HG03558 (cell line): ENCODE measurements at regions not wholly inside any gene's neighbourhood (a gene's known extent, or its start where the extent isn't known, plus 50 kb on each side); places are given as distances from the start of the nearest gene placed in this dataset.
"Not testable (repeated sequence)": the region's sequence is repeated elsewhere in the genome, so short reads cannot be mapped to it uniquely, and the experiment has no call there.

Source experiments
- ATAC-seq: cut with Tn5 transposase; IDR thresholded peaks from one replicate; pipeline ENCODE4 v1.9.1; 2021; ENCODE audit warnings: moderate number of reproducible peaks; ENCODE audit not compliant: unreplicated experiment; ENCODE audit errors: extremely low read depth

DNA sequence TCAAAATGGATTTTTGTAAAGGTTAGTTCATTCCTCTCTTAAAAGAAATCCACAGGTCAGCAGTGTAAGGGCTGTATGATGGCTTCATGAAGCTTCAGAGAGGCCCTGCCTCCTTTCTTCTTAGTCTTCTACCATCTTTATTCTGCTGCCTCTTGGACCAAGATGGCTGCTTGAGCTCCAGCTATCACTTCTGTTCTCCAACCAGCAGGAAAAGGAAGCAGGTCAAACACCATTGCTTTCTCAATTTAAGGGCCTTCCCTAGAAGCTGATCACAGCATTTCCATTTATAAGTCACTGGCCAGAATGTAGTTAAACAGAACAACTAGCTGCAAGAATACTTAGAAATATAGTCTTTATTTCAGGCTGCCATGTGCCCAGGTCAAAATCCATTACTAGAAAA lies 336.8 kb upstream of the KLF3 start:
- ATAC-seq: no peak

DNA sequence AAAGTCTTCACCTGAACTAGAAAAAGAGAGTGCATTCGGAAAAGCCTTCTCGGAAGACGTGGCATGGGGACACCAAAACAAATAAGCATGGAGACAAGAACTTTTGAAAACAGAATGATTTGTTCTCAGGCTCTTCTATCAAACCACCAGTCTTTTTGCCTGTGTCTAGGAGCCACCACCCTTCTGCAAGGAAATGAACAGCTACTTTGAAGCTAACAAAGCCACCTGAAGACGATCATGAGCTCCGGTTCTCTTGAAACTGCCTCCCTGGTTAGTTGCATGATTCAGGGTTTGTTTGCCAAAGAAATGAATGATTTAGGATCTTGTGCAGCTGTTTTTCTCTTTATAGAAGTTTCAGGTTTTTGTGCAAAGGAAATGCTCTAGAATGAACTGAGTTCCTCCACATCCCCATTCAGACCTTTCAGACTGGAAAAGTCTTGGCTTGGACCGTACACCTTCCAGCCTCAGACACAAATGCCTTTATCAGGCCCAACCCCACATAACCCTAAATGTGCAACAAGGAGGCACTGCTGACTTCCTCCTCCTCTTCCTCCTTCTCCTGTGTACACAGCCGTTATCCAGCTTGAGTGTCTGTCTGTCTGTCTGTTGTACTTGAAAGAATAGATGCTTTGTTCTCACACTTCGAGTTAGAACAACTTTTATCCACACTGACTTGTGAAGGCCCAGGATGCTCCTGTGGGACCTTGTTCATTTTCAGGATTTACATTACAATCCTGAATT lies 334.8 kb upstream of the KLF3 start:
- ATAC-seq: no peak

DNA sequence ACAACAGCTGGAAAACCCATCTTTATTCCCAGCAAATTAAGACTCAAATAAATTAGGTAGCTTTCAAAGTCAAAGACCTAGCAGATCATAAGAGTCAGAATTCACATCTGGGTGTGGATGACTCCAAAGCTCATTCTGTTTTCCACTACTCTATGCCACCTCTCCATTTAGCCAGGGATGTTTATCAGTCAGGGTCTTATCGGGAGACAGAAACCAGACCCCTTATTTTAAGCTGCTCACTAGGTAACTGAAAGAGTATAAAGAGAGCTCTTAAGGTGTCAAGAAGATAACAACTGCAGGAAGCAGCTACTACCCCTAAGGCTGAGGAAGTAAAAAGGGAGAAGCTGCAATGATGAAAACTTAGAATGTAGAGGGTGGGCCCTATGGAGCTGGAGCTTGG lies 333.7 kb upstream of the KLF3 start:
- no peak for ATAC-seq

GRCh38 chr4:38330936-38331335 lies 333.1 kb upstream of the KLF3 start:
- ATAC-seq: no peak

GRCh38 chr4:38332699-38333098 lies 331.3 kb upstream of the KLF3 start:
- ATAC-seq: no peak

- no peak for ATAC-seq
Measured at GRCh38 chr4:38333219-38333618, 330.8 kb upstream of the KLF3 start.

DNA sequence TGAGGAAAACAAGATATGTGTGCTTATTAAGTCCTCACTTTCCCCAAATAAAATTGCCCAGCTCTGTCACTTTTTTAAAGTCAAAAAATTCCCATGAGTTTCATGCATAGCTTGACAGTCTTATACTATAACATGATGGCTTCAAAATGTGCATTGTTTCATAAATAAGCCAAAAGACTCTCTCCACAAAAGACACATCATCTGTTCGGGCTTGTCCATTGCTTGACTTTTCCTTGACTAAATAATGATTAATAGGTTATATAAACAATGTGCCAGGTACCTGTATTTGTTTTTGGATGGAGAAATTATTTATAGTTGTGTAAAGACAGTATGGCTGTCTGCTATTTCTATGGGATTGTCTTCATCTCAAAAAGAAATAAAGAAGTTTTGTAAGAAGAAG lies 329.2 kb upstream of the KLF3 start:
- ATAC-seq: no peak

GRCh38 chr4:38338939-38339338 lies 325.1 kb upstream of the KLF3 start:
- ATAC-seq: not testable (repeated sequence)

DNA sequence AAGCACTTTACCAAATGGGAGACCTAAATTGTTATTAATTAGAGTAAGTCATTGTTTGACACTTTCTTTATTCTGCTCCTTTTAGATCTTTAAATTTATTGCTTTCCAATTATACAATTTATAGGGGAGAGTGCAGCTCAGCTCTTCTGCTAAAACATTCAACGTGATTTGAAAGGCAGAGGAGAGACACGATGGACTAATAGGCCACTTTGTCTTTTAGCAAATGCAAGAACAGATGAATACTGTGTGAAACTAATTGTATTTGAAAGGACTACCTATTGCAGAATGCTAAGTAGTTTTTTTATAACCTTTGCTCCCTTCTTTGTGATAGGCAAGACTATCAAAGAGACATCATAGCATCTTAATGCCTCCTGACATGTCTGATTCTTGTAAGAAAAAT lies 320.4 kb upstream of the KLF3 start:
- no peak for ATAC-seq

DNA sequence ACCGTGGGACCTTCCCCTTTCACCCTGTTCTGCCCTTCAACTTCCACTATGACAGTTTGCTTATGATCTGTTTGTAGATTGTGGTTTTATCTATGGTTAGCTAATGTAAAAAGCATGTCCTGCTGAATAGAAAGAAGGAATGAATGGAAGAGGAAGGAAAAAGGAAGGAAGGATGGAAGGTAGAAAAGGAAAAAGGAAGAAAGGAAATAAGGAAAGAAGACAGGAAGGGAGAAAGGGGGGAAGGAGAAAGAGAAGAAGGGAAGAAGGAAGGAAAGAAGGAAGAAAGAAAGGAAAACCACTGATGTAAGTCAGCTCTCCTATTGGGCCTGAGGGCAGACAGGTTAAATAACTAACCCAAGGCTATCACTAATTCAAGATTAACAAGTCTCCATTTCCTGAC lies 319.1 kb upstream of the KLF3 start:
- no peak for ATAC-seq

DNA sequence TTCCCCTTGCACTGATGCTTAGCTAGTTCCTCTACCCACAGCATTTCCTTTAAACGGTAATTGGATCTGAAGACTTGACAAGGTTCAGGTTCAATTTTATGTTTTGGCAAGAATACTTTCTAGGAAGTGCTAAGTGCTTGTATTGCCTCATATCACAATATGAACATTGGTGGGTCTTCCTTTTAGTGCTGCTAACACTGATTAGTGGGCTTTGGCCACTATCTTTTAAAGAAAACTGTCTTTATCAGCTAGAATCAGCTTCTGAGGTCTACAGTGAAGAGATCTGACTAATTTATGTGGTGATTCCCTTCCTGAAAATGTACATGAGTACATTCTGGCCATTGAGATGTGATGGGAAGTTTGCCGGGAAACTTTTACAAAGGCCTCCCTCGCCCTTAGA lies 316.7 kb upstream of the KLF3 start:
- no peak for ATAC-seq

DNA sequence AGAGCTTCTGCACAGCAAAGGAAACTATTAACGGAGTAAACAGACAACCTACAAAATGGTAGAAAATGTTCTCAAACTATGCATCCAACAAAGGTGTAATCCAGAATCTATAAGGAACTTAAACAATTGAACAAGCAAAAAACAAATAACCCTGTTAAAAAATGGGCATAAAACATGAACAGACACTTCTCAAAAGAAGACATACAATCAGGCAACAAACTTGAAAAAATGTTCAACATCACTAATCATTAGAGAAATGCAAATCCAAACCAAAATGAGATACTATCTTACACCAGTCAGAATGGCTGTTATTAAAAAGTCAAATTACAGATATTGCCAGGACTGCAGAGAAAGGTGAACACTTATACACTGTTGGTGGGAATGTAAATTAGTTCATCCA lies 309.6 kb upstream of the KLF3 start:
- no peak for ATAC-seq

DNA sequence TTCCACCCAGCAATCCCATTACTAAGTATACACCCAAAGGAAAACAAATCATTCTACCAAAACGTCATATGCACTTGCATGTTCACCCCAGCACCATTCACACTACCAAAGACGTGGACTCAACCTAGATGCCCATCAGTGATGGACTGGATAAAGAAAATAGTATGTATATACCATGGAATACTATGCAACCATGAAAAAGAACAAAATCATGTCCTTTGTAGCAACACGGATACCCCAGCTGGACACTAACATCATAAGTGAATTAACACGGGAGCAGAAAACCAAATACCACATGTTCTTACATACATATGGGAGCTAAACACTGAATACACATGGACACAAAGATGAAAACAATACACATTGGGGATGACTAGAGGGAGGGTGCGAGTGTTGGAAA lies 309.1 kb upstream of the KLF3 start:
- ATAC-seq: no peak

- no peak for ATAC-seq
Measured at GRCh38 chr4:38356686-38357085, 307.3 kb upstream of the KLF3 start.

DNA sequence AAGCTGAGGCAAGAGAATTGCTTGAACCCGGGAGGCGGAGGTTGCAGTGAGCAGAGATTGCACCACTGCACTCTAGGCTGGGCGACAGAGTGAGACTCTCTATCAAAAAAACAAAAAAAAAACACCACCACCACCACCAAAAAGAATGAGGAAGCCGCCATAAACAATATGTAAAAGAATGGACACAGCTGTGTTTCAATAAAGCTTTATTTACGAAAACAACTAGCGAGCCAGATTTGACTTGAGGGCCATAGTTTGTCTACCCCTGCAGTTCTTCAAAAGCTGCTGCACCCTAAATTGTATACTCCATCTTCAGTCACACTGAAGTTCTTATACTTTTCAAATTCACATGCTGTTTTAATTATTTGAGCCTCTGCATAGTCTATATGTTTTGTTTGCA lies 306.5 kb upstream of the KLF3 start:
- no peak for ATAC-seq

- ATAC-seq: no peak
Measured at GRCh38 chr4:38359113-38359512, 304.9 kb upstream of the KLF3 start.

DNA sequence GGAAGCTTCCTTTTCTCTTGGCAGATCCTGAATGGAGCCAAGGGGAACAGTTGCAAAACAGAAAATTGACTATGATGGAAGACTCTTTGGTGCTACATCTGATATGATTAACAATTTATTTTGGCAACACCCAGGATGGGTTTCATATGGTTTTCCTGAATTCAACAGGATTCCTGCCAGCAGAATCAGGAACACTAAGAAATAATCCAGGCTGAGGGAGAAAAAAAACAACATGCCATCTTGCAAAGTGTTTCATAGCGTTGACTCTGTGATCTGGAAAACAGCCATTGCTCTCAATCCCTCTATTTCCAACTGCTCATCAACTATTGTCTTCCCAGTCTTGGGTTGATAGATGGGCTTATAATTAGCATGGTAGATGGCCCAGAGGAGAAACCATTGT lies 303.8 kb upstream of the KLF3 start:
- no peak for ATAC-seq

- ATAC-seq: no peak
Measured at GRCh38 chr4:38364383-38364963, 299.5 kb upstream of the KLF3 start.

DNA sequence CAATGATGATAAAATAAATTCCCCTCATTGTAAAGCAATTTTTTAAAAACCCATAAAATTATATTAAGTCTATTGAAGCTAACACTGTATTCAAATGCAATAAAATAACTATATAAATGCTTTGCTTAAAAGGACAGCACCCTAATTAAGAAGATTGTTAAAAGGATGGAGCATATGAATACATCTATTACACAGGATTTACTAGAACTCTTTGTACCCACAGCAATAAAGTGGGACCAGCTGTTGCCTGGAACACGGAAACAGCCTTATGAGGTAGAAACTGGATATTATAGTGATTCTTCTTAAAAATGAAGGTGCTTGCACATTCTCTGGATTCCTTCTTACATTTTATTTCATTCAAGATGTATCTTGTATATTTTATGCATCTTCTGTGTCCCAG lies 298.7 kb upstream of the KLF3 start:
- ATAC-seq: no peak

DNA sequence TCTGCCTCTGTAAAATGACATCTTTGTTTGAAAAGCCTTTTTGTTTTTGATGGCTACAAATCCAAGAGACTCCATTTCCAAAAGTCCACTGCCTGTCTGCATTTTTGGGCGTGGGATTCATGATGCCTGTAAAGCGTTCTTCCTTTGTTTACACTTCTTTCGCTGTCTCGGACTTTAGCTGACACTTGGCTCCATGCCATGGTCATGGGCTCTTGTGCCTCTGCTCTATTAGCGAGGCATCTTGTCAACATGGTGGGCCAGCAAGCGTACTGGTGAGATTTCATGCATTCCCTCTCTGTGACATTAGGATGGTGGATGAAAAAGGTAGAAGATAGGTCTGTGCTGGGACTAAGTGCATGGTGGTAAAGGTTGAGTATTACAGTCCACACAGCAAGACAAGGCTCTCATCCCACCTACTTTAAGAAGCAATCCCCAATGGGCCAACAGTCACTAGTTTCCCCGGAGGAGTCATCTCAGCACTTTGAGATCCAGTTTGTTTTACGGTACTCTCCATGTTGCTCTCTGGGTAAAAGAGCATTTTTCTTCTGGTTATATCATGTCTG lies 298.2 kb upstream of the KLF3 start:
- no peak for ATAC-seq

GRCh38 chr4:38366456-38366855 lies 297.5 kb upstream of the KLF3 start:
- no peak for ATAC-seq

- no peak for ATAC-seq
Measured at GRCh38 chr4:38366997-38367396, 297.0 kb upstream of the KLF3 start.
